Pancreas (tissue), 10 donors: ENCODE measurements at regions not wholly inside any gene's neighbourhood (a gene's known extent, or its start where the extent isn't known, plus 50 kb on each side); places are given as distances from the start of the nearest gene placed in this dataset.

Experiments used
- ATAC-seq, 4 donors: fragments of 200-7000 bp; cut with Tn5 transposase; one replicate each; pipeline versions ENCODE4 v1.8.0 to v1.9.1; 2020; ENCODE audit warnings: mild to moderate bottlenecking in 4 of 4, moderate library complexity in 4 of 4
- DNase-seq, 6 donors: peaks; one replicate each; pipeline ENCODE4 v3.0.0-alpha.2; 2020
- FAIRE-seq: peaks from 2 replicates; lab custom pipeline; 2012; peaks lifted over from hg19 to GRCh38; lab: Jason Lieb, UNC
- H3K27ac ChIP-seq, 4 donors: fragments of 200-600 bp; sonication (generic); 1 replicate in 3 of 4; 2 replicates in 1 of 4; pipeline versions ENCODE4 v1.5.0 to v1.8.0; 2020
- H3K27me3 ChIP-seq, 4 donors: fragments of 200-600 bp; one replicate each; pipeline ENCODE4 v1.8.0; 2021
- H3K36me3 ChIP-seq, 3 donors: fragments of 200-600 bp; sonication (generic) in 1 of 3; one replicate each; pipeline versions ENCODE4 v1.5.0 to v1.8.0; 2020 to 2021
- H3K4me1 ChIP-seq, 3 donors: fragments of 200-600 bp; one replicate each; pipeline ENCODE4 v1.8.0; 2021
- H3K4me3 ChIP-seq, 4 donors: fragments of 200-600 bp; sonication (generic) in 2 of 4; one replicate each; pipeline versions ENCODE4 v1.5.0 to v1.8.0; 2020 to 2021
- H3K9me3 ChIP-seq, 4 donors: fragments of 200-600 bp; one replicate each; pipeline ENCODE4 v1.8.0; 2021
- CTCF ChIP-seq, 4 donors: fragments of 200-600 bp; sonication (generic) in 3 of 4; IDR thresholded peaks; one replicate each; pipeline versions ENCODE4 v1.5.0 to v1.8.0; 2021; ENCODE audit warnings: antibody characterized with exemption in 4 of 4
- WGBS, 2 donors: extraction: QIAGEN DNeasy Blood & Tissue Kit; methylation state at CpG; one replicate each; pipeline ENCODE4 v1.1.7; 2013; 5-methylcytosine and 5-hydroxymethylcytosine counted together
- intact Hi-C, 3 donors: fragments of 100-400 bp; cut with DNase I; formaldehyde crosslinking; loops; one replicate each; pipeline versions ENCODE4 v1.11.1 to v1.14.2; 2022
- donor health status: healthy with polysubstance abuse.
- donor health status: DM: no; HTN: no; CAD: no; lungs with moderate emphysema.
- donor health status: DM: no; HTN: no; CAD: no.
- donor health status: control.
- donor health status: control.
- donor health status: Bipolar disorder and iron deficiency.
- donor health status: DM: yes; HTN: yes; CAD: no.
- donor health status: DM: no; HTN: no; CAD: no.
- donor health status: DM: no; HTN: no; CAD: no.
- donor health status: DM: yes; HTN: yes; CAD: no.

- FAIRE-seq: no peak
- H3K36me3 ChIP-seq: no peaks in the 10 kb centered on the region
- H3K27ac ChIP-seq: no peak overlapping the region
- ATAC-seq: no peak
- DNase-seq: no peak
- no peak overlapping the region for H3K4me3 ChIP-seq
- no peaks in the 10 kb centered on the region for H3K4me1 ChIP-seq
- intact Hi-C loops: no loop called here
- H3K9me3 ChIP-seq: no peaks in the 10 kb centered on the region
- WGBS, 2 donors: 86 to 92% methylated on average over 4 of the region's 4 CpGs
- no peaks in the 10 kb centered on the region for H3K27me3 ChIP-seq
- no peak for TF ChIP-seq CTCF (IDR thresholded peaks at IDR 0.05)
Observed at GRCh38 chrX:40207626-40208025, 109.9 kb upstream of the BCOR start.

GRCh38 chrX:40205471-40205870, 107.7 kb upstream of the BCOR start:
- WGBS, 2 donors: 20 to 42% methylated on average over 26 of the region's 26 CpGs
- no peaks in the 10 kb centered on the region for H3K4me1 ChIP-seq
- no peaks in the 10 kb centered on the region for H3K27me3 ChIP-seq
- no peak overlapping the region for H3K4me3 ChIP-seq
- no peak overlapping the region for H3K27ac ChIP-seq
- peak in 1 of 6 donors; percentile 55 for DNase-seq
- H3K9me3 ChIP-seq: no peaks in the 10 kb centered on the region
- no peaks in the 10 kb centered on the region for H3K36me3 ChIP-seq
- TF ChIP-seq CTCF (IDR thresholded peaks at IDR 0.05): no peak
- FAIRE-seq: no peak
- intact Hi-C loops: no loop called here
- no peak for ATAC-seq

- H3K36me3 ChIP-seq: no peaks in the 10 kb centered on the region
- 57 to 61% methylated on average over 5 of the region's 5 CpGs for WGBS, 2 donors
- ATAC-seq (no peak), DNase-seq (no peak), FAIRE-seq (no peak)
- H3K9me3 ChIP-seq: no peaks in the 10 kb centered on the region
- no peaks in the 10 kb centered on the region for H3K4me1 ChIP-seq
- H3K27me3 ChIP-seq: no peaks in the 10 kb centered on the region
- no peak for TF ChIP-seq CTCF (IDR thresholded peaks at IDR 0.05)
- intact Hi-C loops: no loop called here
- no peak overlapping the region for H3K4me3 ChIP-seq
- no peak overlapping the region for H3K27ac ChIP-seq
Observed at GRCh38 chrX:40202456-40202855, 104.7 kb upstream of the BCOR start.

GRCh38 chrX:40201329-40201885, 103.6 kb upstream of the BCOR start:
- H3K9me3 ChIP-seq: no peaks in the 10 kb centered on the region
- H3K36me3 ChIP-seq: no peaks in the 10 kb centered on the region
- no peaks in the 10 kb centered on the region for H3K4me1 ChIP-seq
- no peaks in the 10 kb centered on the region for H3K27me3 ChIP-seq
- no peak overlapping the region for H3K4me3 ChIP-seq
- no peak for TF ChIP-seq CTCF (IDR thresholded peaks at IDR 0.05)
- ATAC-seq (no peak), DNase-seq (no peak), FAIRE-seq (no peak)
- intact Hi-C loops: no loop called here
- WGBS, 2 donors: 86 to 95% methylated on average over 3 of the region's 3 CpGs
- no peak overlapping the region for H3K27ac ChIP-seq

- H3K9me3 ChIP-seq: no peaks in the 10 kb centered on the region
- no peak for ATAC-seq
- H3K4me1 ChIP-seq: no peaks in the 10 kb centered on the region
- intact Hi-C loops: no loop called here
- FAIRE-seq: no peak
- H3K27me3 ChIP-seq: no peaks in the 10 kb centered on the region
- 82 to 86% methylated on average over 7 of the region's 7 CpGs for WGBS, 2 donors
- DNase-seq: no peak
- no peaks in the 10 kb centered on the region for H3K36me3 ChIP-seq
- no peak for TF ChIP-seq CTCF (IDR thresholded peaks at IDR 0.05)
- no peak overlapping the region for H3K27ac ChIP-seq
- H3K4me3 ChIP-seq: no peak overlapping the region
Observed at GRCh38 chrX:40199704-40200103, 101.9 kb upstream of the BCOR start.
